NCI-H69 (cell line): ENCODE measurements at regions not wholly inside any gene's neighbourhood (a gene's known extent, or its start where the extent isn't known, plus 50 kb on each side); places are given as distances from the start of the nearest gene placed in this dataset.
A peak's percentile ranks its signal among the peaks of the same experiment; 100 is the strongest.
"Not testable (repeated sequence)": the region's sequence is repeated elsewhere in the genome, so short reads cannot be mapped to it uniquely, and the experiment has no call there.

Source experiments
- DNase-seq: peaks from one replicate; lab custom pipeline; 2025; lab: John Stamatoyannopoulos, UW

DNA sequence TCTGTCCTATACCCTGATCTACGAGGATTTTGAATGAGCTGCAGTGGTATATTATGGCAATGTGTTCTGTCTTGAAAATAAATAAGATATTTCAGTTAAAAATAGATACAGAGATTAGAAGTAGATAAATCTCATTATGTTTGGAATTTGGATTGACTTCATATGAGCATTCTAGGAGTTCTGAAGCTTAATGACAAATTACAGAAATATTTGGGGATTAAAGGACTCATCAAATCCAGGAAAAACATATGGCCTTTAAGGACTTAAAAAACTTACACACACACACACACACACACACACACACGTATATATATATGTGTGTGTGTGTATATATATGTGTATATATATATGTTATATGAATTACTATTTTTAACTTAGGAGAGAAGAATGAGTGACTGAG, 446.9 kb upstream of the CD180 start:
- DNase-seq, result no peak

DNA sequence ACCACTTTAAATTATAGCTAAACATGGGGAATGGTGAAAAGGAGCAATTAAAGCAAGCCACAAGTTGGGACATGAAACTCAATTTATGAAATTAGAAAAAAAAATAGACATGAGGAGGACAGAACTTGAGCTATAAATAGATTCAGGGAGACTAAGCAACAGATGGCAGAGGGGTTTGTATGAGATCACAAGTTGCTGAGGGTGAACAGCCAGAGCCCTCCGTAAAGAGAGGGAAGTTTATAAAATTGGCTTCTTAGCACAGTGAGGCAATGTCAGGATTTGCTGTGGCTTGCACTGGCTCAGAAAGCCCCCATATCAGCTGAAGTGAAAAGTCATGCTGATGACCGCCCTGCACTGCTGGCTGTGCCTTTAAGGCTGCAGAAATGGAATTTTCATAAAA, 443.4 kb upstream of the CD180 start:
- DNase-seq, result peak; percentile 86

DNA sequence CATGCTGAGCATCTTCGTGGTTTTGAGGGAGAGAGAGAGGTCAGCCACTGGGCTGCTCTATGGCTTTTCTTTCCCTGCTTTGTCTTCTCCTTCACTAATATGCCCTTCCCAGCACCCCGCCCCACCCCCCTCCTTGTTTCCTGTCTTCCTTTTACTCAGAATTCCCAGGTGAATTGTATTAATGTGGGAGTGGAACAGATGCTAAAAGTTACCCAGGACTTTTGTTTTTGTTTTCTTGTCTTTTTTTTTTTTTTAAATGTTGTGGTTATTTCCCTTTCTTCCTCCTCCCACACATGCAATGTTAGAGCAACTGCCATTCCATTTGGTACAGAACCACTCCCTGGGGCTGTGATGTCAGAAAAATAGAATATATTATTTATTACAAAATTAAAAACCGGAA, 442.7 kb upstream of the CD180 start:
- peak; percentile 78 for DNase-seq

DNA sequence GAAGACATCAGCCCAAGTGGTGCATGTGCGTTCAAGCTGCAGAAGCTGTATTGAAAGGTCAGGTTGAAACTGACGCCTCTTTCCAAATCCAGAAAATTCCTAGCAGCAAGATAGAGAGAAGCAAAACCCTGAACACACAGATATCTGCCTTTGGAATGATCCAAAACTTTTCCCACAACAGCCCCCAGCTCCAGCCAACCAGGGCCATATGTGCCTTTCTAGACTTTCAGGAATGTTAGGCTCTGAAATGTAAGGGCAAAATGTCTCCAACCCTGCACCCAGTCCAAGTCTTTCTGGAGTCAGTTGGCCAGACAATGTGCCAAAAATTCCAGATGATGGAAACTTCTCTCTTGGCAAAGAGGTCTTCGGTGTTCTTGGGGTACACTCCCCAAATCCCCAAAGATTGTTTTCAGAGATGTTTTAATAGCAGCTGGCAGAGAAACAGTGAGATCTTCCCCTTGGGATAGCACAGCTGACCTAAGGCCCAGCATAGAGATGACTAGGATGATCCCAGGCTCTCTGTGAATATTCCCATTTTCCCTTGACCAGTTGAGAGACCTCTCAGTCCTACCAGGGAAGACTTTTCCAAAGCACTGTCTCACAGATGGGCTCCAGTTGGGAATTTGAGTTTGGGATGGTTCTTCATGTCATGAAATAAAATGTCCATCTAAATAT, 440.4 kb upstream of the CD180 start:
- no peak for DNase-seq

DNA sequence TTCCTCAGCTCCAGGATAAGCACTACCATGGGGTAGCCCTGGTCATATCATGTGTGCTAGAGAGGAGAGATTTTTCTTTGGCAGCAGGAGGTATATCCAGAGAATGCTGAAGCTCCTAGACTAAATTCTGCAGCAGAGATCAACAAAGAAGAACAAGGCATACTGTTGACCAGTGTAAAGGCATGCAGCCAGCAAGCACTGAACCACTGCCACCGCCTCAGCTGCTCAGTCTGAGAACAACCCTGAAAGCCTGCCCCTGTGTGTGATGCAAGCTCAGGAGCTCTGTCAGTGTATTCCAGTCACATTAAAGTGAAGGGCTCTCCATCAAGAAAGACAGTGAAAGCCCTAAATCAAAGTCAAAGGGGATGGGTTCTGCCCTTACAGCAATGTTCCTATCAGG, 439.5 kb upstream of the CD180 start:
- no peak for DNase-seq

DNA sequence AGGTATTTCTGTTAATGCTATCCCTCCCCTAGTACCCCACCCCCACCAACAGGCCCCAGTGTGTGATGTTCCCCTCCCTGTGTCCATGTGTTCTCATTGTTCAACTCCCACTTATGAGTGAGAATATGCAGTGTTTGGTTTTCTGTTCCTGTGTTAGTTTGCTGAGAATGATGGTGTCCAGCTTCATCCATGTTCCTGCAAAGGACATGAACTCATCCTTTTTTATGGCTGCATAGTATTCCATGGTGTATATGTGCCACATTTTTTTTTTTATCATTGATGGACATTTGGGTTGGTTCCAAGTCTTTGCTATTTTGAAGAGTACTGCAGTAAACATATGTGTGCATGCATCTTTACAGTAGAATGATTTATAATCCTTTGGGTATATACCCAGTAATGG, 430.5 kb upstream of the CD180 start:
- DNase-seq, result not testable (repeated sequence)

DNA sequence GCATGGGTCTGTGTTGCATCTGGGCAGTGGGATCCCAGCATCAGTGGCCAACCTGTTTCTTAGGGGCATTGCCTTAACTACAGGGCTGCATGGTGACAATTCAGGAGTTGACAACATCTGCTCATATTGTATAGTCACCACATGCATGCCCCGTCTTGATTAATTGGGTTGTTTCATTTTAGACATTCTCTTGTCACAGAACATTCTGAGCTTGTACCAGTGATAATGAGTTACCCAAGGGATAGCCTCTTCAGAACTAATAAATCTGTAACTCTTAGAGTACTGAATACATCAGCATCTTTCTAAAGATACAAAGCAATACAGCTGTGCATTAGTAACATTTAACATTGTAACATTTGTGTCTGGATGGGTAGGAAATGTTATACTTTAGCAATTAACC, 426.5 kb upstream of the CD180 start:
- DNase-seq, result no peak

DNA sequence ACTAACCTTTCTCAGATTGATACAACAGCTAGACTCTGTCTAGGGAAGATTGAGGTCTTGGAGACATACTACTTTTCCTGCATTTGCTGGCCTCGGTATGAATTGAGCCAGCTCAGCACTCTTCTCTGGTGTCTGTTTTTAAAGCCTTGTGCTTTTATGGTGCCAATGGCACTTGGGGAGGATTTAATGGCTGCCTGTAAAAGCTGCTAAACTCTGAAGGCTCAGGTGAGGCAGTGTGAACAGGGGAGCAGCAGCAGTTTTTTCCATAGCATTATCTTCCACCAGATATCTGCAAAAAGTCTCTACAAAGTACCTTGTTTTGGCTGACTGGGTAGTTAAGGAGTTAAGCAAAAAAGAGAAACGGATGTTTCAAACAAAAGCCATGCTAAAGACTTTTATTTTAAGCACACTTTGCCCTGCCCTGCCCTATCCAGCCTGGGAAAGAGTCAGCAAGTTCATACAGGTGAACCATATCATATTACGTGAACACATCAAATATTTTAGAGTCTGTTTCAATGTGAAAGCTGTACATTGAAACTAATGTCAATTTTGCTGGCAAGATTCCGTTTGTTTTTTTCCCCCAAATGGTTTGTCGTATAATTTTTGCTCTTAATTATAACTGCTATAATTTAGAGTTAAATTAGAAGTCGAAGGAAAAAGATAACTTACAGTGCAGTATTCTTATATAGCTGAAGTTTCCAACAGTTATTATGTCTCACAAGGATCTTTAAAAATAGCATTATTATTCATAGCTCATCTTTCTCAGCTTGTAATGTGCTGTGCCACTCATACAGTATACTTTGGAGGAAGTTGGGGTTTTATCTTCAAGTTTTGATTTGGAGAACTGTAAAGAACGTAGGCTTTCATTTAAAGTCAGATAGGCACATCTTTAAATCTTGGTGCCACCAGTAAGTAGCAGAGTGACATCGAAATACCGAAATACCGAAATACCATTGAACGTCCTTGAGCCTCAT, 424.1 kb upstream of the CD180 start:
- DNase-seq, result peak; percentile 27

DNA sequence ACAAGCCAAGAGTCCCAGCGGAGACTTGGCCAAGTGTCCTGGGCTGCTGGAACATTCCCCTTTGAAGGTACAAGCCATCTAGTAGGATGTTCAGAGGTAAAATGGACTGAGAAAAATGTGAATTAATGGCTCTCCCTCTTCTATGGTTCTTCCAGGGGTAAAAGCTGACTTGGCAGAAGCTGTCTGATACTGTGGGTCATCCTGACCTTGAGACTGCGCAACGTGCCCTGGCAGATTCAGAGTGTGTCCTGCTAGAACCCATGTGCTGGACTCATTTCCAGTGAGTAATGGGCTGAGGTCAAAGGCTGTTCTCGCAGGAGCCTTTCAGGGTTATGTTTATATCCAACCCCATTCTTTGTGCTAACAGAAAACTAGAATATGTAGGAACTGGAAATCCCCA, 423.0 kb upstream of the CD180 start:
- DNase-seq, result no peak

DNA sequence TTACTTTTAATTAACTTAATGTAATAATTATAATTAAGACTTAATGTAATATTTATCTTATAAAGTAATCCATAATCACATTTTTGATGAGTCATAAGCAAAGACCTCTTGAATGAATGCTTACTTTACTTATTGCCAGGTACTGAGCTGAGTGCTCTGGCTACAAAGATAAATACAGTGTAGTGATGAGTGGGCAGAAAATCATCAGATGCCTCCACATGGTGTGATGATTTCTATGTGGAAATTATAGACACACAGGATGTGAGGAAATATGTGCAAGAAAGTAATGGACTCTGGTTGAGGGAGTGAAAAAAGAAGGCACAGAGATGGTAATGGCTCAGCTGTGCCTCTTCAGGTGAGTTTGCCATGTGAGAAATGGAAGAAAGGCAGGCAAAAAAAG, 422.6 kb upstream of the CD180 start:
- DNase-seq, result peak; percentile 55

DNA sequence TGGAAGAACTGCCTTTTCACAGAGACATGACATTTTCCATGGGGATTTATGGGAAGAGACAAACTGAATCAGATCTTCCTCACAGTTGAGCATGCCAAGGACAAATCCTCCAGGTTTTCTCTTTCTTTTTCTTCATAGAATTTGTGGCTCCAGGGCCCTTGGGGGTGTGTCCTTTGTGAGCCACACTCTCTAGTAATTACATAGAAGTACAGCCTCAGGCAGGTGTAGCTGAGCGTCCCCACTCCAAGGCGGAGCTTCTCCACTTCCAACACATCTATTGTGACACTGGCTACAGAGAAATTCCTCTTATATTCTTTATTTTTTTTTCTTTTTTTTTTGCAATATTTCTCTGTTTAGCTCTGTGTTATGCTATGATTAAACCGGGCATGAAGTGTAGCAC, 420.5 kb upstream of the CD180 start:
- peak; percentile 95 for DNase-seq

DNA sequence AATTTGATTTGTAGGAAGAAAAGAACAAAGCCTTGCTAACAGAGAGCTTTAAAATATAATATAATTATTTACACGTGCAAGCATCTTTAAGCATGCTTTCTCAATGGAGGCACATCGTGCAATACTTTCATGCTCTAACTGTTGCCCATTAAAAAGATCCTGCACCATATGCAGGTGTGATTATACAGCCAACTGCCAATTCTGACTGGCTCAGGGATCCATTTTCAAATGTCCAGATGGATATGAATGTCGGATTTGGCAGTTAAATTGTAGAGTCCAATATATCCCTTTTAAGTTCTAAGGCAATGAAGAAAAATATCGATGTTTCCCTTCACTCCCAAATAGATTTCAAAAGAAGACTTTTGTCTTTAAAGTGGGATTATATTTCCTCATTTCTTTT, 416.4 kb upstream of the CD180 start:
- DNase-seq, result no peak

DNA sequence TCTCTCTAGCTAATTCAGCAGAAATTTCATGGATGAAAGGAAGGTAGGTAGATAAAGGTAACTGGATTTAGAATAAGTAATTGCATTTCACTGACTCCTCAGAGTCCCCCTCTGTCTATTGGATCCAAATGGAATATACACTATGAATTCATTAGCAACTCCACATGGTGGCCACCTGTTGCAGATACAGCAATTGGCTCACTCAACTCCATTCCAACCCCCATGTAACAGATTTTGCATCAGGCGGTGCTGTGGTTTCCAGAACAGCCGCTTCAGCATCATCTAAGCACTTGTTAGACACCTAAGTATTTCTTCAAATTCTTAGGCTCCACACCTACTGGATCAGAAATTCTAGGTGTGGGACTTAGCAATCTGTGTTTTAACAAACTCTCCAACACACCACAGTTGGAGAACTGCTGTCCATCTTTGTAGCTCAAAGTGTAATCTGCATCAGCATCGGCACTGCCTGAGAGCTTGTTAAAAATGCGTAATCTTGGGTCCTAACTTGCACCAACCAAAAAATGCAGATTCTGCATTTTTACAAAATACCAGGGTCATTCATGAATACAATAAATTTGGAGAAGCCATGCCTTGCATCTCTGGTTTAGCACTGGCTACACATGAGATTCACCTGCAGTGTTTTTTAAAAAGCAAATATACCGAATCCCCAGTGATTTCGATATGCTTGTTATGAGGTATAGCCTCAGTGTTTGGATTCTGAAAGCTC, 413.8 kb upstream of the CD180 start:
- no peak for DNase-seq

DNA sequence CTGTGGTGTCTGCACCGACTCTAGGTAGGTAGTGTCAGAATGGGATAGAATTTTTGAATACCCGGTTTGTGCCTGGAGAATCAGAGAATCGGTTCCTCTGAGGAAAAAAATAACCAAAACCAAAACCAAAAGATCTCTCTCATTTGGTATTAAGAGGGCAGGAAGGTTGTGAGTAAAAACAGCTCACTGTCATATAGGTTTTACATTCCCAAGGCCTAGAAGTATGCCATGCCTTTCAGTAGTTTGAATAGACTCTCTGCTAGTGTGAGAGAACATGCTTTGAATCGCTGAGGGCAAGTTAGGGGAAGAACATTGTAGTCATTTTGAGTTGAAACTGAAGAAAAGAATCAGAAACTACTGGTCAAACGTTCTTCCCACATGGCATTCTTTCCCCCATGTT, 411.4 kb upstream of the CD180 start:
- DNase-seq, result no peak

DNA sequence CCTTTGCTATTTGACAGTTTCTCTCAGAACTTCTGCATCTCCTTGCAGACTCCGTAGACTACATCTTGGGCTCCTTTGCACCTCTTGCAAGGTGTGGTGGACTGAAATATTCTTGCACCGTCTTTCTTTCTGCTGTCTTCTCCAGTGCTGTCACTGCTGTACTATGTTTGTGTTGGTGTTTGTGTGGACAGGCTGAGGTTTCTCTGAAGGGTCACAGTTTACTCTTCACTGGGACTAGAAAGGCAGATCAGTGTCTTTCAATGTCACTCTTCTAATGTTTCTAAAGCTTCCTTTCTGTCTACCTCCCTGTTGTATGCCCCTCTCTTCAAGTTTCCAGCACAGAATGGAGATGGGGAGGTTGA, 410.0 kb upstream of the CD180 start:
- DNase-seq, result no peak

DNA sequence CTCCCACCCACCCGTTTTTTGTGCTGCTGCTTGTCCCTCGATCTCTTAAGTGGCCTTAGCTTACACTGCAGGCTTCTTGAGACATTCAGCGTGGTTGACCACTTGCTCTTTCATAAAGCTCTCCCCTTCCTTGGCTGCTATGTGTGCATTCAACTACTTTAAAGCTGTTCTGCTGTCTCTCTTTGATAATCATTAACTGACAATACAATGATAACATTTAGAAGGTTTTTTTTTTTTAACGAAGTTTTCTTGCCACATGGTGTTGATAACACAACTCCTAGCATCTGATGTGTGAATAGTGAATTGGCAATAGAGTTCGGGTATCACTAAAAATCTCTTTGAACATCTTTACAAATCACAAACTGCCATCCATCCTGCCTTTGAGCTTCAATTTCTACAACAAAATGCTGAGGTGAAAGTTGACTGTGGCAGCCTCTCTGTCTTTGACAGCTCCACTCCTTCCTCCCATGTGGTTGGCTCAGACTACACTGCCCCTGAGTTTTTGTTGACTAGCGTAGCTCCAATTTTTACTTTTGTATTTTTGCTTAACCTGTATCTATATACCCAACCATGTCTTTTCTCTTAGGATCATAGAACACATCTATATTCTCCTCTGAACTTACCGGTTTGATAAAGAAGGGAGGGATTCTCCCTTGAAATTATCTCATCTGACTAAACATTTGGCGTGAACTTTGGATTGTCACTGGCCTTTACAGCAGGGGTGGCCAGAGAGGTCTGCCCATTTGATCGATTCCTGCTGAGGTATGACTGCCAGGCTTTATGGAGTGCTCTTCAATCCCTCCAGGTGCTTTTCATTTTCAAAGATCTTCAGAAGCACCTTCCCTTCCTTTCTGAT, 409.4 kb upstream of the CD180 start:
- DNase-seq, result no peak

DNA sequence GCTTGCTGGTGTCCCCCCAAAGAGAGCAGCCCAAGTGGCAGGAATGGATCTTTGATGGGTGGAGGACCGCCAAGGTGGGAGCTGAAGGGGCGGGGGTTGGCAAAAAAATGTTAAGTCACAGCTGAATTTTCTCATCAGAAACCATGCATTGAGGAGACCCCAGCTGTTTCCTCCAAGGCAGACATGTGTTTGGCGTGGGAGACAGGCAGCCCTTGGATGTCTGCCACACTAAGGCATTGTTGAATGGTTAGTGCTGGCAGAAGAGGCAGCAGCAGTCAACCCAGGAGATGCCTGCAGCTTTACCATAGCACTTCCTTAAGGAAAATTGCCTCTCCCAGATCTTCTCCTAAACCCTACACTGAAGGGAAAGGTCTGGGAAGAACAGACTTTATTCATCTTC, 394.9 kb upstream of the CD180 start:
- DNase-seq, result no peak

DNA sequence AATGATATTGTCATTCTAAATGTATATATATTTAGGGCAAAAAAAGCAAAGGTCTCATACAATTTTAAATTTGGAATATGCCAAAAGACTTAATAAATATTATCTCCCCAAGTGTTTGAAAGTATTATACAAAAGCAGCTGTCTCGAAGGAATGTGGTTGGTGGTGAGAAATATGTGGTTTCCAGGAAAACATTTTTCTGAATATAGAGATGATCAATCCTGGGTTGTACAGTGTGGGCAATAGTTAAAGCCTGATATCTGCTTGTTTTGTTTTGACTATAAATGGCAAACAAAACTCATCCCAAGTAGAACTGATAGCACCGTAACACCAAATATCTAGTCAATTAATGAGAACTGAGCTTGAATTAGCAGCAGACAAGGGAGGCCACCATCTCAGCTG, 391.8 kb upstream of the CD180 start:
- DNase-seq, result no peak

DNA sequence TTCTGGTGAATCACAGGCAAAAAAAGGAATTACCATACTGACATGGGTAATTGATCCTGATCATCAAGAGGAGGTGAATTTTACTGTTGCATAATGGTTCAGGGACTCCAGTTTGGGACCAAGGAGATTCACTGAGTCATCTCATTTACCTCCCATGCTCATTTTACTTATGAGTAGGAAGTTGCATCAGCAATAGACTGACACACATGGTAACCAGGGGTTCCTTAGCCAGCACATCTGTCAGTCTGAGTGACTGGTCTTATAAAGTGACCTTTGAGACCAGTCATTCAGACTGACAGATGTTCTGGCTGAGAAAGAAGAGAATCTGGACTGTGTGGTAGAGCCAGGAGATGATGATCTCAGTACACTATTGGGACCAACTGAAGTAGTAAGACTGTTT, 384.6 kb upstream of the CD180 start:
- peak; percentile 79 for DNase-seq

DNA sequence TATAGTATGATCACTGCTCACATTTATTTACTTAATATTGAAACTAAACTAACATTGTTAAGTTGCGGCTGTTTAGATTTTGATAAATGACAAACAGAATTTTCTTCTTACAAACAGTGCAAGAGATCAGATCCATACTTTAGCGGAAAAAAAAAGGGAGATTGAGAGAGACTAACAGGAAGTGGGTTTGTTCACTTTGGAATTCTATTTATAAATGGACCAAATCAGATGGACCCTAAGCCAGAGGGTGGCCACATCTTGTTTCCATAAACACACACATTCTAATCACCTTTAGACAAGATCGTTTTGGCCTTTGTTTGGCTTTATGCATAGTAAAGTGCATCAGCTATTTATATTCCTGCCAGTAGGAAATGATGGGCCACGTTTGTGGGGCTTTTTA, 381.4 kb upstream of the CD180 start:
- DNase-seq, result peak; percentile 79

DNA sequence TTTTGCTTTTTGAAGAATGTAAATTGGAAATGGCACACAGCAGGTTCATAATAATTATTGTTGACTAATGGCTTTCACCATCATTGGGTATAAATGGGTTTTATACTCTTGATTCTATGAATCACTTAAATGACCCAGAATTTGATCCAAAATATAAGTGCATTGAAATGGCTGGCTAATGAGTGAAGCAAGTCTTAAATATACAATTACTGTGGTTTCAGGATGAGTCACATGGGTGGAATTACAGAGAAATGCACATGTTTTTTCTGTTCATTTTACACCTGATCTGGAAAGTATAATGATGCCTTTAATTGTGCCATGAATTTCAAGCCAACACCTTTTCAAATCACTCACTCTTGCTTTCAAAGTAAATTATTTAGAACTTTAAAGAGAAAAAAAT, 380.8 kb upstream of the CD180 start:
- DNase-seq, result peak; percentile 98

DNA sequence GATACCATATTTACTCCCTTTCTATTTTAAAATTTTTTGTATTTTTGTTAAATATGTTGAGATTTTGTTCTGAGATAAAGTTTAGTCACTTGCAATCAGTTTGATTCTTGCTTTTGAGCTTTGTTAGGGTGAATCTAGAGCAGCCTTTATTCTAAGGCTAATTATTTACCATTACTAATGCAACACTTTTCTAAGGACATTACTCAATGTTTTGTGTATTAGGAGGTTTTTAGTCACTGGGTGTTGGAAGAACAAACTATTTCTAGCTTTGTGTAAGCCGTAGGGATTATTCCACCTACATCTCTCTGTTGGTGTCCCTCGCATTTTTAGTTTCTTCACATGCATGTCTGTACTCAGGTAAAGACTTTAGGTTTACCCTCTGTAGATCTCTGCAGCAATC, 379.5 kb upstream of the CD180 start:
- no peak for DNase-seq
